ENCODE measurements at regions not wholly inside any gene's neighbourhood (a gene's known extent, or its start where the extent isn't known, plus 50 kb on each side); places are given as distances from the start of the nearest gene placed in this dataset.

DNA sequence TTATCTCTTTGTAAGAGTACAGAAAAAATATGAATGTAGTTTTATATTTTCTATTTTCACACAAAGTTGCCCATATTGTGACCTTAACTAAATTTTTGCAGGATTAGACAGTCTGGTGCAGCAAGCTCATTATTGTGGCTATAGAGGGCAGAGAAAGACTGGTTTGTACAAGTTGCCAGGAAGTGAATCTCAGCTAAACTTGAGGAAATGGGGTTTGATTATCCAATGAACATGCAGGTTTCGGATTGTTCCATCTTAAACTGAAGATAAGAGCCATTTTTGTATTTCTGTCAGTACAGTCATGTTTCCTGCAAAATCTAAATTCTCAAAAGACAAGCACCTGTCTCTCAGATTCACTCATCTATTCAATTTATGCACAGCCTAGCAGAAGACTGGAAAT, 390.9 kb downstream of the MMUT start:
- H3K27me3 ChIP-seq (ENCODE audit: control insufficient read depth in 1 of 2, insufficient read depth in 1 of 2, low read length in 2 of 2), result no peaks in the 10 kb centered on the region
- no peak overlapping the region for H3K9ac ChIP-seq (ENCODE audit: low read length)
- no peak overlapping the region for H3K4me3 ChIP-seq (ENCODE audit: insufficient read depth in 1 of 2, low read depth in 1 of 2, low read length in 2 of 2)
- no peaks in the 10 kb centered on the region for H3K9me3 ChIP-seq (ENCODE audit: control insufficient read depth, low read length)
- no peaks in the 10 kb centered on the region for H3K36me3 ChIP-seq (ENCODE audit: control insufficient read depth in 1 of 2, insufficient read depth in 2 of 2, low read depth in 1 of 2, low read length in 2 of 2)
- no peak overlapping the region for H3K14ac ChIP-seq (ENCODE audit: low read length in 2 of 2)
- H3K23ac ChIP-seq (ENCODE audit: low read length in 2 of 2), result no peak overlapping the region
- no peak overlapping the region for H3K4ac ChIP-seq (ENCODE audit: low read depth in 1 of 2, low read length in 2 of 2)
- H2BK120ac ChIP-seq (ENCODE audit: low read depth, low read length), result no peak overlapping the region
- no peaks in the 10 kb centered on the region for H3K4me1 ChIP-seq (ENCODE audit: control insufficient read depth, insufficient read depth, low read depth, low read length)
- no peak overlapping the region for H2AK5ac ChIP-seq (ENCODE audit: low read length, severe bottlenecking)
- no peak overlapping the region for H3K18ac ChIP-seq (ENCODE audit: low read depth in 1 of 2, low read length in 2 of 2)
- no peak overlapping the region for H2BK15ac ChIP-seq (ENCODE audit: low read depth, poor library complexity, severe bottlenecking)
- no peak overlapping the region for H3K27ac ChIP-seq (ENCODE audit: low read length, poor library complexity, severe bottlenecking)
- H2AFZ ChIP-seq (ENCODE audit: low read depth, low read length), result no peak overlapping the region
- no peak for DNase-seq
- no peak overlapping the region for H2BK12ac ChIP-seq (ENCODE audit: low read length in 2 of 2)
- H3K4me2 ChIP-seq (ENCODE audit: low read length, poor library complexity, severe bottlenecking), result no peak overlapping the region
- H2BK5ac ChIP-seq (ENCODE audit: low read depth, low read length, poor library complexity, severe bottlenecking), result no peak overlapping the region
- no peaks in the 10 kb centered on the region for H3K79me1 ChIP-seq (replicated peaks; ENCODE audit: low read length, poor library complexity, severe bottlenecking)
- 57% methylated on average over 1 of the region's 1 CpG for WGBS
- no peak overlapping the region for H4K91ac ChIP-seq (ENCODE audit: low read length)
- no peak overlapping the region for H4K8ac ChIP-seq (ENCODE audit: low read length)

DNA sequence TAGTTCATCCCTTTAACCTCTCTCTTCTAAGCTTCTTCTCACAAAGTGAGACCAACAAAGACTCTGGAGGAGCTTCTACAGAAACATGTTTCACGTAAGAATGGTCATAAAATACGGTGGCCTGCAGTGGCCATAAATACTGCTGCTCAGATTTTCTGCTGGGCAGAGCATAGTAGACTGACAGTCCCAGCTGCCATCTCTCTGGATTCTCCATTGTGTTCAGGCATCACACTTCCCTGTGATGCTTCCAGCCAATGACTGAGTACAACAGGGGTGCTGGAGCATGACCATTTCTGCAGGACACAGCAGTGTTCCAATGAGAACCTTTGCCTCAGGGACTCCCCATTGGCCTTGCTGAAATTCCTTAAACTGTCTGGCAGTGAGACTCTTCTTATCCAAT, 392.6 kb downstream of the MMUT start:
- no peak overlapping the region for H3K9ac ChIP-seq (ENCODE audit: low read length)
- no peak overlapping the region for H3K18ac ChIP-seq (ENCODE audit: low read depth in 1 of 2, low read length in 2 of 2)
- no peak overlapping the region for H3K4me3 ChIP-seq (ENCODE audit: insufficient read depth in 1 of 2, low read depth in 1 of 2, low read length in 2 of 2)
- H2BK15ac ChIP-seq (ENCODE audit: low read depth, poor library complexity, severe bottlenecking), result no peak overlapping the region
- 90% methylated on average over 2 of the region's 2 CpGs for WGBS
- H3K4me1 ChIP-seq (ENCODE audit: control insufficient read depth, insufficient read depth, low read depth, low read length), result no peaks in the 10 kb centered on the region
- no peaks in the 10 kb centered on the region for H3K27me3 ChIP-seq (ENCODE audit: control insufficient read depth in 1 of 2, insufficient read depth in 1 of 2, low read length in 2 of 2)
- no peak overlapping the region for H3K4me2 ChIP-seq (ENCODE audit: low read length, poor library complexity, severe bottlenecking)
- no peaks in the 10 kb centered on the region for H3K9me3 ChIP-seq (ENCODE audit: control insufficient read depth, low read length)
- H2BK12ac ChIP-seq (ENCODE audit: low read length in 2 of 2), result no peak overlapping the region
- H3K79me1 ChIP-seq (replicated peaks; ENCODE audit: low read length, poor library complexity, severe bottlenecking), result no peaks in the 10 kb centered on the region
- no peak for DNase-seq
- H3K14ac ChIP-seq (ENCODE audit: low read length in 2 of 2), result no peak overlapping the region
- H3K4ac ChIP-seq (ENCODE audit: low read depth in 1 of 2, low read length in 2 of 2), result no peak overlapping the region
- no peaks in the 10 kb centered on the region for H3K36me3 ChIP-seq (ENCODE audit: control insufficient read depth in 1 of 2, insufficient read depth in 2 of 2, low read depth in 1 of 2, low read length in 2 of 2)
- H2AFZ ChIP-seq (ENCODE audit: low read depth, low read length), result no peak overlapping the region
- H3K23ac ChIP-seq (ENCODE audit: low read length in 2 of 2), result no peak overlapping the region
- no peak overlapping the region for H4K8ac ChIP-seq (ENCODE audit: low read length)
- H2BK120ac ChIP-seq (ENCODE audit: low read depth, low read length), result no peak overlapping the region
- H3K27ac ChIP-seq (ENCODE audit: low read length, poor library complexity, severe bottlenecking), result no peak overlapping the region
- no peak overlapping the region for H2AK5ac ChIP-seq (ENCODE audit: low read length, severe bottlenecking)
- H2BK5ac ChIP-seq (ENCODE audit: low read depth, low read length, poor library complexity, severe bottlenecking), result no peak overlapping the region
- no peak overlapping the region for H4K91ac ChIP-seq (ENCODE audit: low read length)

- H2BK120ac ChIP-seq (ENCODE audit: low read depth, low read length), result no peak overlapping the region
- no peak overlapping the region for H3K9ac ChIP-seq (ENCODE audit: low read length)
- no peak overlapping the region for H3K4ac ChIP-seq (ENCODE audit: low read depth in 1 of 2, low read length in 2 of 2)
- no peak overlapping the region for H3K23ac ChIP-seq (ENCODE audit: low read length in 2 of 2)
- H3K36me3 ChIP-seq (ENCODE audit: control insufficient read depth in 1 of 2, insufficient read depth in 2 of 2, low read depth in 1 of 2, low read length in 2 of 2), result no peaks in the 10 kb centered on the region
- no peak overlapping the region for H4K91ac ChIP-seq (ENCODE audit: low read length)
- no peak overlapping the region for H2AFZ ChIP-seq (ENCODE audit: low read depth, low read length)
- H3K4me1 ChIP-seq (ENCODE audit: control insufficient read depth, insufficient read depth, low read depth, low read length), result no peaks in the 10 kb centered on the region
- H3K27me3 ChIP-seq (ENCODE audit: control insufficient read depth in 1 of 2, insufficient read depth in 1 of 2, low read length in 2 of 2), result no peaks in the 10 kb centered on the region
- no peak overlapping the region for H3K27ac ChIP-seq (ENCODE audit: low read length, poor library complexity, severe bottlenecking)
- H3K14ac ChIP-seq (ENCODE audit: low read length in 2 of 2), result no peak overlapping the region
- H3K4me3 ChIP-seq (ENCODE audit: insufficient read depth in 1 of 2, low read depth in 1 of 2, low read length in 2 of 2), result no peak overlapping the region
- no peak overlapping the region for H4K8ac ChIP-seq (ENCODE audit: low read length)
- H2AK5ac ChIP-seq (ENCODE audit: low read length, severe bottlenecking), result no peak overlapping the region
- H2BK5ac ChIP-seq (ENCODE audit: low read depth, low read length, poor library complexity, severe bottlenecking), result no peak overlapping the region
- H2BK12ac ChIP-seq (ENCODE audit: low read length in 2 of 2), result no peak overlapping the region
- no peak for DNase-seq
- H3K79me1 ChIP-seq (replicated peaks; ENCODE audit: low read length, poor library complexity, severe bottlenecking), result no peaks in the 10 kb centered on the region
- no peak overlapping the region for H2BK15ac ChIP-seq (ENCODE audit: low read depth, poor library complexity, severe bottlenecking)
- H3K9me3 ChIP-seq (ENCODE audit: control insufficient read depth, low read length), result no peaks in the 10 kb centered on the region
- no peak overlapping the region for H3K4me2 ChIP-seq (ENCODE audit: low read length, poor library complexity, severe bottlenecking)
- 89% methylated on average over 3 of the region's 4 CpGs for WGBS
- H3K18ac ChIP-seq (ENCODE audit: low read depth in 1 of 2, low read length in 2 of 2), result no peak overlapping the region
These were observed 408.7 kb downstream of the MMUT start for GRCh38 chr6:49054311-49054710.

DNA sequence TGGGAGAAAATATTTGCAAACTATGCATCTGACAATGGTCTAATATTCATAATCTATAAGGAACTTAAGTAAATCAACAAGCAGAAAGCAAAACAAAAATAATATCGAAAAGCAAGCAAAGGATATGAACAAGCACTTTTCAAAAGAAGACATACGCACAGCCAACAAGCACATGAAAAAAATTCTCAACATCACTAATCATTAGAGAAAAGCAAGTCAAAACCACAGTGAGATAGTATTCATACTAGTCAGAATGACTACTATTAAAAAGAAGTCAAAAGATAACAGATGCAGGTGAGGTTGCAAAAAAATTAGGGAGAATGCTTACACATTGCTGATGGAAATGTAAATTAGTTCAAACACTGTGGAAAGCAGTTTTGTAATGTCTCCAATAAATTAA, 410.2 kb downstream of the MMUT start:
- DNase-seq, result no peak
- Histone ChIP-seq H3K27me3 (ENCODE audit: control insufficient read depth in 1 of 2, insufficient read depth in 1 of 2, low read length in 2 of 2) (no peaks in the 10 kb centered on the region), H3K9me3 (ENCODE audit: control insufficient read depth, low read length) (no peaks in the 10 kb centered on the region), H4K91ac (ENCODE audit: low read length) (no peak overlapping the region), H3K4me2 (ENCODE audit: low read length, poor library complexity, severe bottlenecking) (no peak overlapping the region), H3K23ac (ENCODE audit: low read length in 2 of 2) (no peak overlapping the region), H3K79me1 (replicated peaks; ENCODE audit: low read length, poor library complexity, severe bottlenecking) (no peaks in the 10 kb centered on the region), H3K14ac (ENCODE audit: low read length in 2 of 2) (no peak overlapping the region), H2BK120ac (ENCODE audit: low read depth, low read length) (no peak overlapping the region), H3K18ac (ENCODE audit: low read depth in 1 of 2, low read length in 2 of 2) (no peak overlapping the region), H3K9ac (ENCODE audit: low read length) (no peak overlapping the region), H3K4ac (ENCODE audit: low read depth in 1 of 2, low read length in 2 of 2) (no peak overlapping the region), H3K4me1 (ENCODE audit: control insufficient read depth, insufficient read depth, low read depth, low read length) (no peaks in the 10 kb centered on the region), H2AK5ac (ENCODE audit: low read length, severe bottlenecking) (no peak overlapping the region), H2BK5ac (ENCODE audit: low read depth, low read length, poor library complexity, severe bottlenecking) (no peak overlapping the region), H2BK12ac (ENCODE audit: low read length in 2 of 2) (no peak overlapping the region), H2BK15ac (ENCODE audit: low read depth, poor library complexity, severe bottlenecking) (no peak overlapping the region), H4K8ac (ENCODE audit: low read length) (no peak overlapping the region), H3K27ac (ENCODE audit: low read length, poor library complexity, severe bottlenecking) (no peak overlapping the region), H3K4me3 (ENCODE audit: insufficient read depth in 1 of 2, low read depth in 1 of 2, low read length in 2 of 2) (no peak overlapping the region), H3K36me3 (ENCODE audit: control insufficient read depth in 1 of 2, insufficient read depth in 2 of 2, low read depth in 1 of 2, low read length in 2 of 2) (no peaks in the 10 kb centered on the region), H2AFZ (ENCODE audit: low read depth, low read length) (no peak overlapping the region)
- 93% methylated on average over 2 of the region's 2 CpGs for WGBS
